ENCODE measurements at regions not wholly inside any gene's neighbourhood (a gene's known extent, or its start where the extent isn't known, plus 50 kb on each side); places are given as distances from the start of the nearest gene placed in this dataset.

GRCh38 chr22:19664406-19664805 lies 49.9 kb upstream of the SEPTIN5 start:
- no peak for TF ChIP-seq CTCF (conservative IDR thresholded peaks at IDR 0.05; ENCODE audit: low read depth, low read length)
- TF ChIP-seq EZH2 (IDR thresholded peaks at IDR 0.05; ENCODE audit: borderline replicate concordance, low read depth, low read length, poor library complexity, severe bottlenecking), result no peak
